ENCODE measurements at regions not wholly inside any gene's neighbourhood (a gene's known extent, or its start where the extent isn't known, plus 50 kb on each side); places are given as distances from the start of the nearest gene placed in this dataset.

- ChIA-PET POLR2A (no interaction called here), CTCF (no interaction called here)
- TF ChIP-seq, protein P1, sequence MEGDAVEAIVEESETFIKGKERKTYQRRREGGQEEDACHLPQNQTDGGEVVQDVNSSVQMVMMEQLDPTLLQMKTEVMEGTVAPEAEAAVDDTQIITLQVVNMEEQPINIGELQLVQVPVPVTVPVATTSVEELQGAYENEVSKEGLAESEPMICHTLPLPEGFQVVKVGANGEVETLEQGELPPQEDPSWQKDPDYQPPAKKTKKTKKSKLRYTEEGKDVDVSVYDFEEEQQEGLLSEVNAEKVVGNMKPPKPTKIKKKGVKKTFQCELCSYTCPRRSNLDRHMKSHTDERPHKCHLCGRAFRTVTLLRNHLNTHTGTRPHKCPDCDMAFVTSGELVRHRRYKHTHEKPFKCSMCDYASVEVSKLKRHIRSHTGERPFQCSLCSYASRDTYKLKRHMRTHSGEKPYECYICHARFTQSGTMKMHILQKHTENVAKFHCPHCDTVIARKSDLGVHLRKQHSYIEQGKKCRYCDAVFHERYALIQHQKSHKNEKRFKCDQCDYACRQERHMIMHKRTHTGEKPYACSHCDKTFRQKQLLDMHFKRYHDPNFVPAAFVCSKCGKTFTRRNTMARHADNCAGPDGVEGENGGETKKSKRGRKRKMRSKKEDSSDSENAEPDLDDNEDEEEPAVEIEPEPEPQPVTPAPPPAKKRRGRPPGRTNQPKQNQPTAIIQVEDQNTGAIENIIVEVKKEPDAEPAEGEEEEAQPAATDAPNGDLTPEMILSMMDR (IDR thresholded peaks at IDR 0.05; ENCODE audit: unreplicated experiment) = no peak
- no TSS peak for BruUV-seq (replicated peaks)
- no peaks in the 10 kb centered on the region for H3K36me3 Mint-ChIP-seq (ENCODE audit: insufficient read depth, unreplicated experiment)
- no peak overlapping the region for H3K27ac Mint-ChIP-seq (ENCODE audit: low read depth, unreplicated experiment)
- intact Hi-C loops (cut with micrococcal nuclease) = no loop called here
- peaks cover 20% of the 10 kb centered on the region for H3K9me3 Mint-ChIP-seq (ENCODE audit: unreplicated experiment)
- H3K27me3 Mint-ChIP-seq (ENCODE audit: insufficient read depth, unreplicated experiment) = no peaks in the 10 kb centered on the region
- no peak overlapping the region for H3K4me3 Mint-ChIP-seq (ENCODE audit: unreplicated experiment)
- H3K4me1 Mint-ChIP-seq (ENCODE audit: insufficient read depth, unreplicated experiment) = no peaks in the 10 kb centered on the region
- DNase-seq (ENCODE audit: unreplicated experiment) = no peak
Observed at GRCh38 chr19:30097746-30098280, 155.8 kb downstream of the URI1 start.

DNA sequence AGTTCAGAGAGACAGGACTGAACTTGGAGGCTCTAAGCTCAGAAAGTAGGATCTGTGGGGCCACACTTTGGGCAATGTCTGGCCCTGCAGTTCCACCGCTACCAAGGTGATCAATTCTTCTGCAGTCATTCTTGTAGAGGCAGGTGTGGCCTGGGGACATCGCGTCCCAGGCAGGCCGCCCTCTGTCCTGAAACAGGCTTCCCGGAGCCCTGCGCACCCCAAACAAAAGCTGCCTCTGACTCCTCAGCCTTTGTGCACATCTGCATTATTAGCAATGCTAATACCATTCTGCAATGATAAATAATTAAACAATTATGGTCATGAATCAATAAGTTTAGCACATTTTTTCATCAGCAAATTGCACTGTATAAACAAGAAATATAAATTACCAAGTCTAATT is 160.2 kb downstream of the URI1 start:
- no peak for DNase-seq (ENCODE audit: unreplicated experiment)
- TF ChIP-seq, protein P1 (IDR thresholded peaks at IDR 0.05; ENCODE audit: unreplicated experiment) = no peak
- Mint-ChIP-seq H3K4me1 (ENCODE audit: insufficient read depth, unreplicated experiment) (no peaks in the 10 kb centered on the region), H3K27me3 (ENCODE audit: insufficient read depth, unreplicated experiment) (no peaks in the 10 kb centered on the region), H3K4me3 (ENCODE audit: unreplicated experiment) (no peak overlapping the region), H3K9me3 (ENCODE audit: unreplicated experiment) (peaks cover 8% of the 10 kb centered on the region), H3K27ac (ENCODE audit: low read depth, unreplicated experiment) (no peak overlapping the region), H3K36me3 (ENCODE audit: insufficient read depth, unreplicated experiment) (no peaks in the 10 kb centered on the region)
- POLR2A ChIA-PET = no interaction called here
- CTCF ChIA-PET = no interaction called here
- BruUV-seq (replicated peaks) = no TSS peak
- intact Hi-C loops (cut with micrococcal nuclease) = no loop called here

GRCh38 chr19:30102666-30103065 is 160.6 kb downstream of the URI1 start:
- Mint-ChIP-seq H3K27ac (ENCODE audit: low read depth, unreplicated experiment) (no peak overlapping the region), H3K36me3 (ENCODE audit: insufficient read depth, unreplicated experiment) (no peaks in the 10 kb centered on the region), H3K4me1 (ENCODE audit: insufficient read depth, unreplicated experiment) (no peaks in the 10 kb centered on the region), H3K27me3 (ENCODE audit: insufficient read depth, unreplicated experiment) (no peaks in the 10 kb centered on the region), H3K9me3 (ENCODE audit: unreplicated experiment) (peaks cover 8% of the 10 kb centered on the region), H3K4me3 (ENCODE audit: unreplicated experiment) (no peak overlapping the region)
- intact Hi-C loops (cut with micrococcal nuclease) = no loop called here
- CTCF ChIA-PET = no interaction called here
- TF ChIP-seq, protein P1 (IDR thresholded peaks at IDR 0.05; ENCODE audit: unreplicated experiment) = no peak
- no TSS peak for BruUV-seq (replicated peaks)
- POLR2A ChIA-PET = no interaction called here
- no peak for DNase-seq (ENCODE audit: unreplicated experiment)

DNA sequence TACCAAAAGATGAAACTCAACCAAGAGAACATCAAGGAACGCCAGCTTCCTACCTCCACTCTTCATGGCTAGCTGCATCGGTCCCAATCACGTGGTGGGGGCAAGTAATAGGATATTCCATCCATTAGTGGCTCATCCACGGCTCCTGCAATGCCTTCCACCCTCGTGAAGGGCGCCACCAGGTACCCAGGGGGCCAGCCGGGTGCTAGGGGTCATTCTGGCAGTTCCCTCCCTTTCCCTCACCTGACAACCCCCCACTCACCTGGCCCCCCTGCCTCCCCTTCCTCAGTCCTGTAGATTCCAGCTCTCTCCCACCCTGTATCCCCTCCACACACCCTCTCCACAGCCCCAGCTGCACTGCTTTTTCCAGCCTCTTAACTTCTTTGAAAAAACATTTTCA is 161.9 kb downstream of the URI1 start:
- no peak for DNase-seq (ENCODE audit: unreplicated experiment)
- intact Hi-C loops (cut with micrococcal nuclease) = no loop called here
- Mint-ChIP-seq H3K9me3 (ENCODE audit: unreplicated experiment) (no peaks in the 10 kb centered on the region), H3K27me3 (ENCODE audit: insufficient read depth, unreplicated experiment) (no peaks in the 10 kb centered on the region), H3K36me3 (ENCODE audit: insufficient read depth, unreplicated experiment) (no peaks in the 10 kb centered on the region), H3K4me1 (ENCODE audit: insufficient read depth, unreplicated experiment) (no peaks in the 10 kb centered on the region), H3K27ac (ENCODE audit: low read depth, unreplicated experiment) (no peak overlapping the region), H3K4me3 (ENCODE audit: unreplicated experiment) (no peak overlapping the region)
- POLR2A ChIA-PET = no interaction called here
- BruUV-seq (replicated peaks) = no TSS peak
- CTCF ChIA-PET = interaction anchor here (1.0 kb wide), 1 partner anchor 137 kb away, joined by 3 read pairs; no protein-coding TSS in a partner anchor
- TF ChIP-seq, protein P1 (IDR thresholded peaks at IDR 0.05; ENCODE audit: unreplicated experiment) = no peak
